SK-N-SH (cell line): ENCODE measurements at regions not wholly inside any gene's neighbourhood (a gene's known extent, or its start where the extent isn't known, plus 50 kb on each side); places are given as distances from the start of the nearest gene placed in this dataset.

Experiments
- CTCF ChIA-PET: fragments of 300-600, 350-600 bp; formaldehyde crosslinking; extraction: SDS; loops from one replicate; lab custom pipeline; 2021; lab: Yijun Ruan, JAX
- POLR2A ChIA-PET: fragments of 350-600 bp; sonication (Branson Sonifier 250); formaldehyde crosslinking; extraction: SDS; loops from one replicate; lab custom pipeline; 2020; ENCODE audit warnings: antibody characterized with exemption, inconsistent platforms; lab: Yijun Ruan, JAX
- DNase-seq: peaks from one replicate; pipeline ENCODE4 v3.0.0; 2012
- H2AFZ ChIP-seq: fragments of 200-600 bp; sonication (generic); 2 replicates; pipeline ENCODE4 v1.8.1; 2016; ENCODE audit warnings: antibody characterized with exemption, mild to moderate bottlenecking, low read depth
- H3F3A ChIP-seq: fragments of 200-600 bp; sonication (generic); replicated peaks from 2 replicates; pipeline ENCODE3; 2016; ENCODE audit warnings: antibody characterized with exemption, mild to moderate bottlenecking; ENCODE audit not compliant: insufficient read depth
- H3K27ac ChIP-seq, 2 experiments: fragments of 200-500 bp in 1 of 2; fragments of 200-600 bp in 1 of 2; sonication (Bioruptor generic) in 1 of 2; sonication (generic), shearing (Covaris generic) in 1 of 2; 2 replicates each; pipeline versions ENCODE4 v1.5.1 to v1.6.1; 2014 to 2016; ENCODE audit warnings: low read depth in 2 of 2, inconsistent platforms in 1 of 2, low read length in 1 of 2, mild to moderate bottlenecking in 1 of 2, mixed read lengths in 1 of 2
- H3K27me3 ChIP-seq: fragments of 200-600 bp; sonication (generic), shearing (Covaris generic); 2 replicates; pipeline ENCODE4 v1.6.1; 2016; ENCODE audit warnings: mixed run types; ENCODE audit not compliant: insufficient read depth
- H3K36me3 ChIP-seq, 2 experiments: fragments of 200-500 bp in 1 of 2; fragments of 200-600 bp in 1 of 2; sonication (Bioruptor generic) in 1 of 2; sonication (generic) in 1 of 2; replicated peaks in 1 of 2; 2 replicates each; pipeline versions ENCODE3 to v1.5.1; 2014 to 2016; ENCODE audit warnings: low read length in 1 of 2, mild to moderate bottlenecking in 1 of 2; ENCODE audit not compliant: insufficient read depth in 2 of 2, control insufficient read depth in 1 of 2
- H3K4me1 ChIP-seq, 2 experiments: fragments of 200-500 bp in 1 of 2; fragments of 200-600 bp in 1 of 2; sonication (Bioruptor generic) in 1 of 2; sonication (generic), shearing (Covaris generic) in 1 of 2; 2 replicates each; pipeline versions ENCODE4 v1.5.1 to v1.6.1; 2014 to 2016; ENCODE audit warnings: low read depth in 1 of 2, low read length in 1 of 2, mixed run types in 1 of 2; ENCODE audit not compliant: insufficient read depth in 2 of 2, control insufficient read depth in 1 of 2
- H3K4me2 ChIP-seq: fragments of 200-600 bp; sonication (generic), shearing (Covaris generic); 2 replicates; pipeline ENCODE4 v1.6.1; 2017; ENCODE audit warnings: mixed run types
- H3K4me3 ChIP-seq, 2 experiments: fragments of 200-500 bp in 1 of 2; fragments of 200-600 bp in 1 of 2; sonication (Bioruptor generic) in 1 of 2; sonication (generic), shearing (Covaris generic) in 1 of 2; 2 replicates each; pipeline versions ENCODE4 v1.5.1 to v1.8.1; 2014 to 2016; ENCODE audit warnings: low read depth in 2 of 2, inconsistent platforms in 1 of 2, low read length in 1 of 2, mild to moderate bottlenecking in 1 of 2, mixed read lengths in 1 of 2, moderate library complexity in 1 of 2
- H3K79me2 ChIP-seq: fragments of 200-600 bp; sonication (generic); 2 replicates; pipeline ENCODE4 v1.8.1; 2017; ENCODE audit warnings: mild to moderate bottlenecking; ENCODE audit not compliant: insufficient read depth
- H3K9ac ChIP-seq: fragments of 200-600 bp; sonication (generic); 2 replicates; pipeline ENCODE4 v1.6.1; 2017; ENCODE audit warnings: mixed run types
- H3K9me2 ChIP-seq: fragments of 200-600 bp; sonication (generic); 2 replicates; pipeline ENCODE4 v1.6.1; 2017; ENCODE audit warnings: mixed run types
- H3K9me3 ChIP-seq: fragments of 200-600 bp; sonication (generic); 2 replicates; pipeline ENCODE4 v1.6.1; 2017; ENCODE audit warnings: mixed run types, mild to moderate bottlenecking, moderate library complexity
- H4K20me1 ChIP-seq: fragments of 200-600 bp; sonication (generic); 2 replicates; pipeline ENCODE4 v1.6.1; 2017; ENCODE audit warnings: mild to moderate bottlenecking, mixed run types; ENCODE audit not compliant: insufficient read depth
- CHD2 ChIP-seq: fragments of 150-350 bp; IDR thresholded peaks from 2 replicates; pipeline ENCODE4 v1.6.1; 2018; ENCODE audit warnings: low read length; ENCODE audit not compliant: partially characterized antibody
- CTCF ChIP-seq: fragments of 200-600 bp; sonication (generic); IDR thresholded peaks from 2 replicates; pipeline ENCODE4 v1.6.1; 2017; ENCODE audit warnings: antibody characterized with exemption, mild to moderate bottlenecking, moderate library complexity
- ELF1 ChIP-seq: IDR thresholded peaks from 2 replicates; pipeline ENCODE4 v1.4.0; 2012
- EZH2phosphoT487 ChIP-seq: fragments of 200-600 bp; sonication (generic); IDR thresholded peaks from 2 replicates; pipeline ENCODE4 v1.6.1; 2017; ENCODE audit warnings: low read depth, mixed run types, mild to moderate bottlenecking, antibody characterized with exemption, moderate library complexity, borderline replicate concordance
- FOSL2 ChIP-seq: IDR thresholded peaks from 2 replicates; pipeline ENCODE4 v1.4.0; 2012; ENCODE audit warnings: low read depth, mild to moderate bottlenecking, moderate library complexity, borderline replicate concordance
- FOXJ3 ChIP-seq: sonication (generic); formaldehyde crosslinking; IDR thresholded peaks from 2 replicates; pipeline ENCODE4 v1.5.1; 2020; ENCODE audit warnings: mild to moderate bottlenecking, missing genetic modification reagents
- FOXM1 ChIP-seq: IDR thresholded peaks from 2 replicates; pipeline ENCODE4 v1.4.0; 2012; ENCODE audit warnings: low read depth, mild to moderate bottlenecking
- GABPA ChIP-seq: IDR thresholded peaks from 2 replicates; pipeline ENCODE4 v1.4.0; 2012; ENCODE audit warnings: low read depth, mild to moderate bottlenecking
- GATA2 ChIP-seq: sonication (generic); formaldehyde crosslinking; IDR thresholded peaks from 2 replicates; pipeline ENCODE4 v1.5.0; 2020; ENCODE audit warnings: mild to moderate bottlenecking, missing genetic modification reagents
- JUND ChIP-seq: IDR thresholded peaks from 2 replicates; pipeline ENCODE4 v1.4.0; 2012
- MEF2A ChIP-seq: IDR thresholded peaks from 2 replicates; pipeline ENCODE4 v1.4.0; 2012; ENCODE audit warnings: low read depth, borderline replicate concordance
- MXI1 ChIP-seq: IDR thresholded peaks from 2 replicates; pipeline ENCODE4 v1.6.1; 2012; ENCODE audit warnings: mild to moderate bottlenecking, low read depth, low read length, improper control_type of control experiment
- NFIC ChIP-seq: IDR thresholded peaks from 2 replicates; pipeline ENCODE4 v1.4.0; 2012; ENCODE audit warnings: borderline replicate concordance
- PBX3 ChIP-seq: IDR thresholded peaks from 2 replicates; pipeline ENCODE4; 2012
- RAD21 ChIP-seq: IDR thresholded peaks from 2 replicates; pipeline ENCODE4 v1.6.1; 2012; ENCODE audit warnings: mild to moderate bottlenecking, low read length
- RCOR1 ChIP-seq: fragments of 150-350 bp; IDR thresholded peaks from 2 replicates; pipeline ENCODE4 v1.6.1; 2017; ENCODE audit warnings: antibody characterized with exemption, low read length
- SMC3 ChIP-seq: IDR thresholded peaks from 2 replicates; pipeline ENCODE4 v1.6.1; 2012; ENCODE audit warnings: low read depth, low read length, improper control_type of control experiment
- TAF1 ChIP-seq: IDR thresholded peaks from 2 replicates; pipeline ENCODE4 v1.6.1; 2012; ENCODE audit warnings: low read depth, mild to moderate bottlenecking, low read length, moderate library complexity, borderline replicate concordance
- TCF12 ChIP-seq: IDR thresholded peaks from 2 replicates; pipeline ENCODE4 v1.4.0; 2012
- WGBS: methylation state at CpG from one replicate; pipeline ENCODE4 v1.1.6; 2017; ENCODE audit warnings: low lambda C conversion rate; 5-methylcytosine and 5-hydroxymethylcytosine counted together
- TF ChIP-seq, protein P1 (sequence below): fragments of 150-350 bp; IDR thresholded peaks from 2 replicates; pipeline ENCODE4 v1.6.1; 2017; ENCODE audit warnings: antibody characterized with exemption, low read length, low read depth, borderline replicate concordance
- TF ChIP-seq, protein P2 (sequence below): IDR thresholded peaks from 2 replicates; pipeline ENCODE4 v1.4.0; 2012; ENCODE audit warnings: low read depth

- no peak overlapping the region for H3K27ac ChIP-seq
- no peak overlapping the region for H2AFZ ChIP-seq
- no peaks in the 10 kb centered on the region for H4K20me1 ChIP-seq
- DNase-seq: no peak
- H3K4me2 ChIP-seq: no peak overlapping the region
- H3K4me3 ChIP-seq: no peak overlapping the region
- H3K9me3 ChIP-seq: 0 out of 2 replicates have a peak, but pooled peaks cover 7% of the 10 kb centered on the region
- no peaks in the 10 kb centered on the region for H3K27me3 ChIP-seq
- no peaks in the 10 kb centered on the region for H3K36me3 ChIP-seq
- no peak for TF ChIP-seq GABPA
- TF ChIP-seq NFIC: no peak
- TF ChIP-seq FOXM1: no peak
- no peak for TF ChIP-seq ELF1
- TF ChIP-seq, protein P1, sequence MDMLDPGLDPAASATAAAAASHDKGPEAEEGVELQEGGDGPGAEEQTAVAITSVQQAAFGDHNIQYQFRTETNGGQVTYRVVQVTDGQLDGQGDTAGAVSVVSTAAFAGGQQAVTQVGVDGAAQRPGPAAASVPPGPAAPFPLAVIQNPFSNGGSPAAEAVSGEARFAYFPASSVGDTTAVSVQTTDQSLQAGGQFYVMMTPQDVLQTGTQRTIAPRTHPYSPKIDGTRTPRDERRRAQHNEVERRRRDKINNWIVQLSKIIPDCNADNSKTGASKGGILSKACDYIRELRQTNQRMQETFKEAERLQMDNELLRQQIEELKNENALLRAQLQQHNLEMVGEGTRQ: no peak
- TF ChIP-seq GATA2: no peak
- no peak for TF ChIP-seq RCOR1
- no peak for TF ChIP-seq MEF2A
- no peak for TF ChIP-seq CTCF
- TF ChIP-seq CHD2: no peak
- no peak for TF ChIP-seq SMC3
- TF ChIP-seq MXI1: no peak
- H3K79me2 ChIP-seq: no peaks in the 10 kb centered on the region
- H3F3A ChIP-seq: peaks cover 6% of the 10 kb centered on the region
- no peaks in the 10 kb centered on the region for H3K9me2 ChIP-seq
- no peak overlapping the region for H3K9ac ChIP-seq
- ChIA-PET CTCF (no interaction called here), POLR2A (no interaction called here)
- 70% methylated on average over 2 of the region's 2 CpGs for WGBS
- no peaks in the 10 kb centered on the region for H3K4me1 ChIP-seq
Measured at GRCh38 chr1:81170721-81171120, 630.0 kb upstream of the ADGRL2 start.

- Histone ChIP-seq H3K36me3 (no peaks in the 10 kb centered on the region), H2AFZ (no peak overlapping the region; the same call in 1 of the 2 replicates), H3K9ac (no peak overlapping the region), H3K4me1 (no peaks in the 10 kb centered on the region), H3K79me2 (no peaks in the 10 kb centered on the region), H3K4me2 (no peak overlapping the region), H3K4me3 (no peak overlapping the region), H3K9me3 (peaks cover 13% of the 10 kb centered on the region; the same call in 1 of the 2 replicates), H3F3A (peaks cover 6% of the 10 kb centered on the region), H3K27ac (no peak overlapping the region), H4K20me1 (no peaks in the 10 kb centered on the region), H3K27me3 (no peaks in the 10 kb centered on the region), H3K9me2 (no peaks in the 10 kb centered on the region)
- WGBS: 51% methylated on average over 2 of the region's 2 CpGs
- DNase-seq: no peak
- ChIA-PET CTCF (no interaction called here), POLR2A (no interaction called here)
- TF ChIP-seq RAD21: no peak
- no peak for TF ChIP-seq EZH2phosphoT487
- TF ChIP-seq FOXM1: no peak
- TF ChIP-seq FOXJ3 (CRISPR knock-in tag): no peak
- TF ChIP-seq, protein P1: no peak
- no peak for TF ChIP-seq TAF1
- TF ChIP-seq, protein P2, sequence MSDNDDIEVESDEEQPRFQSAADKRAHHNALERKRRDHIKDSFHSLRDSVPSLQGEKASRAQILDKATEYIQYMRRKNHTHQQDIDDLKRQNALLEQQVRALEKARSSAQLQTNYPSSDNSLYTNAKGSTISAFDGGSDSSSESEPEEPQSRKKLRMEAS: no peak
- no peak for TF ChIP-seq RCOR1
- peak; percentile 48 for TF ChIP-seq TCF12
- peak; percentile 54; the same call in 1 of the 2 replicates for TF ChIP-seq PBX3
- no peak for TF ChIP-seq GABPA
- TF ChIP-seq CHD2: no peak
- no peak for TF ChIP-seq NFIC
- TF ChIP-seq JUND: peak; percentile 34; the same call in 1 of the 2 replicates
- TF ChIP-seq FOSL2: peak; percentile 35; the same call in 1 of the 2 replicates
Measured at GRCh38 chr1:81165963-81166362, 634.8 kb upstream of the ADGRL2 start.
